ENCODE measurements at regions not wholly inside any gene's neighbourhood (a gene's known extent, or its start where the extent isn't known, plus 50 kb on each side); places are given as distances from the start of the nearest gene placed in this dataset.
"Not testable (repeated sequence)": the region's sequence is repeated elsewhere in the genome, so short reads cannot be mapped to it uniquely, and the experiment has no call there.

DNA sequence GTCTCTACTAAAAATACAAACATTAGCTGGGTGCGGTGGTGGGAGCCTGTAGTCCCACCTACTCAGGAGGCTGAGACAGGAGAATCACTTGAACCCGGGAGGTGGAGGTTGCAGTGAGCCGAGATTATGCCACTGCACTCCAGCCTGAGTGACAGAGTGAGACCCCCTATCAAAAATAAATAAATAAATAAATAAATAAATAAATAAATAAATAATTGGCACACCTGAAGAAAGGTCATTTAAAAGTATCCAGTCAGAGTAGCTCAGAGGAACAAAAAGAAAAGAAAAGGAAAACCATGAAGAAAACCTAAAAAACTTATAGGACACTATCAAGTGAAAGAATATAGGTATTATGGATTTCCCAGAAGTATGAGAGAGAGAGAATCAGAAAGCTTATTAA is 330.1 kb upstream of the AR start:
- not testable (repeated sequence) for DNase-seq (ENCODE audit: low spot score)

DNA sequence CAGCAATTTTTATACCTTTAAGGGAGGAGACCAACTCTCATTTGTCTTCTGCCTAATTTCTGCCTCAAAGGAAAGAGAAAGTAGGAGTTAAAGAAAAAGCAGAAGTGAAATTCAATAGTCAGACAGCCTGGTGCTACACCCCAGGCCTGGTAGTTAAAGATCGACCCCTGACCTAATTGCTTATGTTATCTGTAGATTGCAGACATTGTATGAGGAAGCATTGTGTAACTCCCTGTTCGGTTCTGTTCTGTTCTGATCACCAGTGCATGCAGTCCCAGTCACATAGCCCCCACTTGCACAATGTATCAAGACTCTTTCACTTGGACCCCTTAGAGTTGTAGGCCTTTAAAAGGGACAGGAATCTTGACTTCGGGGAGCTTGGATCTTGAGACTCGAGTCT is 335.9 kb upstream of the AR start:
- DNase-seq (ENCODE audit: low spot score), result no peak

DNA sequence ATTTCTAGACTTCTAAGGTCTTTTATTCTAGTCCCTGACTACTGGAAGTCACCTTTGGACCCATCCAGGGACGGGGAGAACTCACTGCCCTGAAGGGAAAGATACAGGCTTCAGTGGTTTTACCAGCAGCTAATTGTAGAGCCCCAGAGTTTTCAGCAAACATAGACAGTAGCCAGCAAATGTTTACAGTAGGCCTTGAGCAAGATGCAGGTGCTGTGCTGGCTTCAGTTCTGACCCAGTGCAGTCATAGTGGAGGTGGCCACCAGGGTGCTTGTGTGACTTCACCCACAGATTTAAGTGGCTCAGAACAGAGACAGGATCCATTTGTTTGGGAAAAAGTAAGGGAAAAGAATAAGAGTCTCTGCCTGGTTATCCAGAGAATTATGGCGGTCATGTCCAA is 384.4 kb upstream of the AR start:
- no peak for DNase-seq (ENCODE audit: low spot score)

DNA sequence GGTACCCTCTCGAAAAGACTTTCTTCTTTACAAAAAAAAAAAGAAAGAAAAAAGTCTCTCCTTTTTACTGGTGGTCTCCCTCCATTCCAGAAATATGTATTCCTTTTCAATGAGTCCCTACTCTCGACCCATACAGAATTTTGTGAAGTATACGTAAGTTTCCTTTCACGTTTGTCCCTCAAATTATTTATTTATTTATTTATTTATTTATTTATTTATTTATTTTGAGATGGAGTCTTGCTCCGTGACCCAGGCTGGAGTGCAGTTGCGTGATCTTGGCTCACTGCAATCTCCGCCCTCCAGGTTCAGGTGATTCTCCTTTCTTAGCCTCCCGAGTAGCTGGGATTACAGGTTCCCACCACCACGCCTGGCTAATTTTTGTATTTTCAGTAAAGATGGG is 429.2 kb upstream of the AR start:
- DNase-seq (ENCODE audit: low spot score), result no peak

DNA sequence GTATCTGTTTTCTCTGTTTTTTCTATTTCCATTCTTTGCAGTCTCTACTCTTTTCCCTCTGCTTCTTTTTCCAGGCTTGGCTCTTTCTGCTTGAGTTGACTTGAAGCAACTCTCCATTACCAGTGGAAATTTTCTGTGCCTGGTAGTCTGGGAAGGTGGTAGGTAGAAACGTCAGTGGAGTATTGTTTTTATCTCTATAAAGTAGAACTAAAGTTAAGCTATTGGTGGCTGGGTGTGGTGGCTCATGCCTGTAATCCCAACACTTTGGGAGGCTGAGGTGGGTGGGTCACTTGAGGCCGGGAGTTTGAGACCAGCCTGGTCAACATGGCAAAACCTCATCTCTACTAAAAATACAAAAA is 438.1 kb upstream of the AR start:
- no peak for DNase-seq (ENCODE audit: low spot score)

DNA sequence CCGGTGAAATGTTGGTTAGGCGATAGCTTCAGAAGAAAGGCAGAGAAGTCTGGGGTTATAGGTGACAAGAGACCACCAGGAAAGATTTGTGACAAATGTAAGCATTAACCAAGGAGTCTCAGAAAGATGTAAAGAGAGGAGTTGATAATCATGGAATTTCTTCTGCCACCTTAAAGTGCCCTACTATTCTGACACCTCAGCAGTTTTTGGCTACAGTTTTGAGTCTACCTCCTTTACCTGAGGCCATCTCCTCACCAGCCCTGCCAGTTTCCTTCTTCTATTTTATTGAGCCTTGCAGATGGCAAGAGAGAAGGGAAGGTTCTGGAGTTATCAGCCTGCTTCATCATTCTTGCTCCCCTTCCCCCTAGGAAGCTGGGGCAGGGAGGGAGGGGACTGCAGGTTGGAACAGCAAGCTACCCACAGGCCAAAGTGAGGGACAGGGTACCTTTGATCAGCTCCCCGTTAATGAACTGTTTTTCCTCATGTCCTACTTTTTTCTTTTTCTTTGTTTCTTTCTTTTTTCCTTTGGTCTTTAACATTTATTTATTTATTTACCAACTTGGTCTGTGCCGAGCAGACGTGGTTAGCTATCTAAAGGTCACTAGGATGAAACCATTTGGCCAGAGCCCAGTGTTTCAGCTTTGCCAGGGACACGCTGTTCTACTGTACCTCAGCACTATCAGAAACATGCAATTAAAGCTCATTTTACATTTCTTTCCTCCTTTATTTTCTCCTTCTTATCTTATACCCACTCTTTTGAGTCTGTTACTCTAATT is 438.7 kb upstream of the AR start:
- DNase-seq (ENCODE audit: low spot score), result no peak

DNA sequence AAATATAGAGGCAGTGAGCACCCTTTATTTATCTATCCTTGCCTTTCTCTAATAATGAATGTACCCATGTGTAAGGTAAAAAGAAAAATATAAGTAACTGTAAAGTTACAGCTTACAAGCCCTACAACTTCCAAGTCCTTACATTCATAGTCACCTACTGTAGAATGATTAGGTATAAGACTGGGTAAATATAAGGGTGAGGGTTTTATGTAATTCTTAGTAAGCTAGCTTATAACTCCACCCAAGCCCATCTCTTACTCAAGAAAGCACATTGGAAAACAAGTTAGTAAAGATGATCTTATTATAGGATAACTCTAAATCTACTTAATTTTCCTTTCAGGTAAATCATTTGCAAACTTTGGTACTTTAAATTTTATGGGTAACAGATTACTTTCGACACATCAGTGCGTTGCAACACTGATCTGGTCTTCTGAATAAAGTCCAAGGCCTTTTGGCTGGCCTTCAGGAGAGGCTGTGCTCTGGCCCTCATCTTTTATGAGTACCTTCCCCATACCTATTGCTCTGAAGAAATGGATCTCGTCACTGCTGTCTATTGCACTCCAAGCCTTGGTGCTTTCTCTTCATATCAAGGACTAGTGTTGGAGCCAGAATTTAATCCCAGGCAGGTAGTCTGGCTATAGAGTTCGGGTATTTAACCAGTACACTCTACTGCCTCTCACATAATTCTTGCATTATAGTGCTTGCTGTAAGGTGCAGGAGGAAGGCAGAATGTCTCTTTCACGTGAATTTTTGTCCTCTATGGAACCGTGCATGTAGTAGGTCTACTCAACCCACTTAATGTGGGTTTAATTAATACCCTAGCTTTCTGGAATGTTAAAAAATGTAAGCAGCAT is 443.6 kb upstream of the AR start:
- DNase-seq (ENCODE audit: low spot score), result no peak

DNA sequence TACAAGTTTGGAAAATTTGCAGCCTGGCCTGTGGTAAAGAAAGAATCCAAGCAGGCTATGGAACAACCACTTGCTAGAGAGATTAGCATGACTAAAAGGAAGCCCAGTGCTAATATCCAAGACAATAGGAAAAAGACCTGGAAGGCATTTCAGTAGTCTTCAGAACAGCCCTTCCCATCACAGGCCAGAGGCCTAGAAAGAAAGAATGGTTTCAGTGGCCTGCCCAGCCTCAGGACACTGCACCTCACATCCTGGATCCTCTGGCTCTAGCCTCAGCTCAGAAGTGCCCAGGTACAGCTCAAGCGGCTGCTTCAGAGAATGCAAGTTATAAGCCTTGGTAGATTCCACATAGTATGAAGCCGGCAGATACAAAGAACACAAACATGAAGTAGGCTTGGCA is 449.8 kb upstream of the AR start:
- DNase-seq (ENCODE audit: low spot score), result no peak

DNA sequence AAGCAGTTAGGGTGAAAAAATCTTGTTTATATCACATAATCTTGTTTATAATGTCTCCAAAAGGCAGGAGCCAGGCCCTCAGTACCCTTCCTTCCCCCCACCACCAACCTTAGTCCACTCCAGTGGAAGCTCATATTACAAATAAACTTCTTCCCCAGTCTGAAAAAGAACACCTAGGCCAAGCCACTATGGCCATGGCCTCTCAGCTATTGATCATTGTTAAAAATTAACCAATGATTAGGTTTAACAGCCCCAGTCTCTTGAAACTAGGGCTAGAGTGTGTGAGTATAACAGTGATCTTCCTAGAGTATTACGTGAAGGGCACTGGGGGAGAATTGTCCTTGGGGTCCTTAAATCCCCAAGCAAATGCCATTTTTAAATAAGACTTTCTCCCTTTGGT is 411.9 kb upstream of the EDA2R start:
- DNase-seq (ENCODE audit: low spot score), result no peak

DNA sequence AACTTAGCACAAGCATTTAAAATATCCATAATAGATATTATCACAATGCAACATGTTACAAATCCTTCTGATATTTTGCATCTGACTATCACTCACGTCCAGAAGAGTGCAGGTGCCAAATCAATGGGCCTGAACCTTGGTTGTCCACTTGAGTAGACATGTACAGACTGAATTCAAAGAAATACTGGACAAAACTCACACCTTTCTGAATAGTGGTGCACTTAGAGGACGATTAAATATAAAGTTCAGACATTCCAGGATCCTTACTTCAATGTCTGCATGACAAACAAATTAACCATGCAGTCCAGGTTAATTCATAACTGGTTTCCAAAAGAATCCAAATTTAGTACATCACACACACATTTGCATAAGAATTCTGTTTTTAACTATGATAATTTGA is 406.0 kb upstream of the EDA2R start:
- no peak for DNase-seq (ENCODE audit: low spot score)

DNA sequence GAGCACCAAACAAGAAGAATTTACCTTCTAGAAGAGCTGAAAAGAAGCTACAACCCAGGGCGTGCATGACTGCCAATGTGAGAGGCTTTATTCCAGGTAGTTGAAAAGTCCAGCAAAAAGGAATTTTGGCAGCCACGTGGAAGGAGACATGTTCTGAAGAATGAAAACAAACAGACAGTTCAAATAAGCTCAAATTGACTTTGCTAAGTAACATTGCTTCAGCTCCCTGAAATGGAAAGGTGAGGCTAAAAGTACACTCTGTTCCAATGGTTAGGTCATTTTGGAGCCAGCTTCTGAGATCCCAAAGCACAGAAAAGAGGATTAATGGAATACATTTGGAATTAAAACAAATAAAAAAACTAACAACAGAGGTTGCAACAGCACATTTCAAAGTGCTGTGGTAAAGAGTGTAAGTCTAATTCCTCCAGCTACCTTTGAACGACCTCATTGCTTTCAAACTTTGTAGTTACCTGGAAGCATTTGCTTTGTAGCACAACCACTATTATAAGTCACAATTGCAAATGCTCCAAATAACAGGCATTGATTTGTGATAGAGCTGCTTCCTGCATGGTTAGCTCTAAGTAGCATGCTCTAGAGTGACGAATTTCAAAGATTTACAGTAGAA is 405.3 kb upstream of the EDA2R start:
- DNase-seq (ENCODE audit: low spot score), result no peak

DNA sequence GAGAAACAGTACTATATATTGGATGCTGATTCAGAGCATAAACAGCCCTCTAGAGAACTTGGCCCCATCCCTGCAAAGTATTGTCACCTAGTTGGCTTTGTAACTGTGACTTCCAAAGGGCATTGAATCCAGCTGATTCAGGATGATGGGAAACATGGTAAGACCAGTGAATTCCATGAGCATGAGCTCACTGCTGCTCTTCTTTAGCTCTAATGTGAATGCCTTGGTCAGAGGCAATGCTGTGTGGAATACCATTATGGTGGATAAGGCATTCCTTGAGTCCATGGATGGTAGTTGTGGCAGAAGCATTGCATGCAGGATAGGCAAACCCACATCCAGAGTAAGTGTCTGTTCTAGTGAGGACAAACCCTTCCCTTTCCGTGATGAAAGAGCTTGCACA is 365.6 kb upstream of the EDA2R start:
- no peak for DNase-seq (ENCODE audit: low spot score)

DNA sequence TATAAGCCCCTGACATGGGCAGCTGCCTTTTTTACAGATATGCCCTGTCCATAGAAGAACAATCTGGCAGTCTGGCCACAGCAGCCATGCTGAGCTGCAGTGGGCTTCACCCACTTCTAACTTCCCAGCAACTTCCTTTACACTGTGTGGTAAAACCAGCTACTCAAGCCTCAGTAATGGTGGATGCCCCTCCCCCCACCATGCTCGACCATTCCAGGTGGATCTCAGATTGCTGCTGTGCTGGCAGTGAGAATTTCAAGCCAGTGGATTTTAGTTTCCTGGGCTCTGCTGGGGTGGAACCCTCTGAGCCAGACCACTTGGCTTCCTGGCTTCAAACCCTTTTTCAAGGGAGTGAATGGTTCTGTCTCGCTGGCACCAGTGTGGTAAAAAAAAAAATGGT is 355.9 kb upstream of the EDA2R start:
- no peak for DNase-seq (ENCODE audit: low spot score)

DNA sequence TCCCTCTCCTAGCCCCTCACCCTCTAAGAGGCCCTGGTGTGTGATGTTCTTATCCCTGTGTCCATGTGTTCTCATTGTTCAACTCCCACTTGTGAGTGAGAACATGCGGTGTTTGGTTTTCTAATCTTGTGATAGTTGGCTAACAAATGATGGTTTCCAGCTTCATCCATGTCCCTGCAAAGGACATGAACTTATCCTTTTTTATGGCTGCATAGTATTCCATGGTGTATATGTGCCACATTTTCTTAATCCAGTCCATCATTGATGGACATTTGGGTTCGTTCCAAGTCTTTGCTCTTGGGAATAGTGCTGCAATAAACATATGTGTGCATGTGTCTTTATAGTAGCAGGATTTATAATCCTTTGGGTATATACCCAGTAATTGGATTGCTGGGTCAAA is 353.2 kb upstream of the EDA2R start:
- not testable (repeated sequence) for DNase-seq (ENCODE audit: low spot score)

DNA sequence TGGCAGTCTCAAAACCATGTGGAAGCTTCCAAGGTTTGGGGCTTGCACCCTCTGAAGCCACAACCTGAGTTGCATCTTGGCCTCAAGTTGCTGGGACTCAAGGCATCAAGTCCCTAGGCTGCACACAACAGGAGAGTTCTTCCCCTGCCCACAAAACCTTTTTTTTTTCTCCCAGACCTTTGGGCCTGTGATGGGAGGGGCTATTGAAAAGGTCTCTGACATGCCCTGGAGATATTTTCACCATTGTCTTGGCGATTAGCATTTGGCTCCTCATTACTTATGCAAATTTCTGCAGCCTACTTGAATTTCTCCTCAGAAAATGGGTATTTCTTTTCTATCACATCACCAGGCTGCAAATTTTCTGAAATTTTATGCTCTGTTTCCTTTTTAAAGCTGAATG is 349.5 kb upstream of the EDA2R start:
- DNase-seq (ENCODE audit: low spot score), result no peak

DNA sequence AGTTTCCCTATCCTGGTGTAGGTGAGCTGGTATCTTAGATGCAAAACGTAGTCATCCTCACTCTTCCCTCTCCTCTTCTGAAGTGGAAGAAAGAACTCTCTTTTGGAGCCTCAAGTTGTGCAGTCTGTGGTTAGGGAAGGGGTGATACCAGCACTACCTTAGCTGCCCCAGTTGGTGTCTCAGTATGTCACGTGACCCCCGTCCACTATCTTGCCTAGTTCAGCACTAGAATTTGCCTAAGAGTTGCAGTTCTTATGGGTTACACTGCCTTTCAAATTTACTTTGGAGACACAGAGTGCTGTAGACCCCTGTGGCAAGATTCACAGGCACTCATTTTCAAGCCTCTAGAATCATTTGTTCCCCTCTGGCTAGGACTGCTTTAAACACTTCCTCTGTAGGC is 322.8 kb upstream of the EDA2R start:
- no peak for DNase-seq (ENCODE audit: low spot score)

DNA sequence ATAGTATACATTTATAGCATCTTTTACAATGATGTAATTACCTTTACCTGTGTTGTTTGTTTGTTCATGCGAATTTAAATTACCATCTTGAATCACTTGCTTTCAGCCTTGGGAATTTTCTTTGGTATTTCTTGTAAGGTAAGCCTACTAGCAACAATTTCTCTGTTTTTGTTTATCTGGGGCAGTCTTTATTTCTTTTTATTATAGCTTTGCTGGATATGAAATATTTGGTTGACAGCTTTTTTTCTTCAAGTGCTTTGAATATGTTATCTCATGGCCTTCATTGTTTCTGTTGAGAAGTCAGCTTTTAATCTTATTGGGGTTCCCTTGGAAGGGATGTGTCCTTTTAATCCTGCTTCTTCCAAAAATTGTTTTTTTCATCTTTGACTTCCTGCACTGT is 292.8 kb upstream of the EDA2R start:
- DNase-seq (ENCODE audit: low spot score), result no peak

DNA sequence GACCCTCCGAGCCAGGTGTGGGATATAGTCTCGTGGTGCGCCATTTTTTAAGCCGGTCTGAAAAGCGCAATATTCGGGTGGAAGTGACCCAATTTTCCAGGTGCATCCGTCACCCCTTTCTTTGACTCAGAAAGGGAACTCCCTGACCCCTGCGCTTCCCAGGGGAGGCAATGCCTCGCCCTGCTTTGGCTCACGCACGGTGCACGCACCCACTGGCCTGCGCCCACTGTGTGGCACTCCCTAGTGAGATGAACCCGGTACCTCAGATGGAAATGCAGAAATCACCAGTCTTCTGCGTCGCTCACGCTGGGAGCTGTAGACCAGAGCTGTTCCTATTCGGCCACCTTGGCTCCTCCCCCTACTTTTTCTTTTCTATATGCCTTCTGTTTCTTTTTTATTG is 291.6 kb upstream of the EDA2R start:
- DNase-seq (ENCODE audit: low spot score), result not testable (repeated sequence)

DNA sequence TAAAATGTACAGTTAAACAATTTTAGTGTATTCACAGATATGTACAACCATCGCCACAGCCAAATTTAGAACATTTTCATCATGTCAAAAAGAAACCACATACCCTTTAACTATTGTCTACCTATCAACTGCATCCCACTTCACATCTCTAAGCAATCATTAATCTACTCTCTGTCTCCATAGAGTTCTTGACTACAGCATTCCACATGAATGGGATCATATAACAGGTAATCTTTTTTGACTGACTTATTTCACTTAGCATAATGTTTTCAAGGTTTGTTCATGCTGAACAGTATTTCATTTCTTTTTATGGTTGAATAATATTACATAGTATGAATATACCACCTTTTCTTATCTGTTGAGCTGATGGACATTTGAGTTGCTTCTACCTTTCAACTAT is 281.4 kb upstream of the EDA2R start:
- no peak for DNase-seq (ENCODE audit: low spot score)

DNA sequence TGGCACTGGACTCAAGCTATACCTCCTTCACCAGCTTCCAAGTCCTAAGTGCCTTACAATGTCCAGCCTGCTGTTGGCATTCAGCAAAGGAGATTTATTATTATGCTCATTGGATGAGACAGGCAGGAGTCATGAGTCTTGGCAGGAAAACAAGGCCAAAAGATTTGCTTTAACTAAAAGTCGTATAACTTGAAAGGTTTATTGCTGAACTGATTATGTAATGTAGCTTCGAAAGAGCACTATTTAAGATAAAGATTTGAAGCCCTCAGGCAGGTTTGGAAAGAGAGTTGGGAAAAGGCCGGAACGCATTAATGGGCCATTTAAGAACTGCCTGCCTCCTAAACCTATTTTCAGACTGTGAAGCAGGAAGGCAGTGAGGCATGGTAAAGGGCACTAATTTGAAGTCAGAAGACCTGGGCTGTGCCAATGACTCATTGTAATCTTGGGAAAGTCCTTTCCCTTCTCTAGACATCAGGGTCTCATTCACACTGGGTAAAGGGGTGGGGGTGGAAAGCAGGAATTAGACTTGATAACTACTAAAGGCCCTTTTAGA is 280.5 kb upstream of the EDA2R start:
- no peak for DNase-seq (ENCODE audit: low spot score)

DNA sequence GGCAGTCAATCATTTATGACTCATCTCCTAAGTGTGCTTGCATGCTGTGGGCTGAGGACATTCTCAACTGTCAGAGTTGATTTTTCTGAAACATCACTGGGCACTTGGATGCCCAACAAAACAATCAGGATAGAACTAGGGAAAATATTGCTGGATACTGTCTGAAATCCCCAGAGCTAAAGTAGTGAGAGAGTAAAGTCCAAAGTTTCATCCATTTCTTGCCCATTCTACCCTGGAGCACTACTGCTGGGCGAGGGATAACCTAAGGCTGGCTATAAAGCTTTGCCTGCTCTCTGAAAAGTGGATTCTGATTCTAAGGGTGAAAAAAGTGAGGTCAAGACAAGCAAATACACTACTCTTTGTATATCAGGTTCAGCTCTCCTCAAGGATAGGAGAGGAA is 279.6 kb upstream of the EDA2R start:
- DNase-seq (ENCODE audit: low spot score), result no peak

DNA sequence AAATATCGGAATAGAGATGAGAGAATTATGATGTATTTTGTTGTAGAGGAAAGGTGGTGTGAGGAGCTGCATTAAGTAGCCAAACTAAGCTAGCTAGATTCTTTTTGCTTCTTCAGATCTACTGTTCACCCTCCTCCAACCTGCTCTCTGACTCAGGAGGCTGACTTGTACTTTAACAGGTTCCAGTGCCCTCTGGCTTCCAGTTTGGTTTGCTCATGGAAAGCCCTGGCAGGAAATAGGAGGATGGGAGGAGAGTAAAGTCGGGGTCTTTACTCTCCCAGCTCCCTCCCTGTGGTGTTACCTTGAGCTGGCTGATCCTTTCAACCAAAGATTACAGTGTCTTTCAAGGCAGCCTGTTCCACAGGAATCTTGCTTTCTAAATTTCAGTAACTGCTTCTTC is 277.0 kb upstream of the EDA2R start:
- DNase-seq (ENCODE audit: low spot score), result no peak

DNA sequence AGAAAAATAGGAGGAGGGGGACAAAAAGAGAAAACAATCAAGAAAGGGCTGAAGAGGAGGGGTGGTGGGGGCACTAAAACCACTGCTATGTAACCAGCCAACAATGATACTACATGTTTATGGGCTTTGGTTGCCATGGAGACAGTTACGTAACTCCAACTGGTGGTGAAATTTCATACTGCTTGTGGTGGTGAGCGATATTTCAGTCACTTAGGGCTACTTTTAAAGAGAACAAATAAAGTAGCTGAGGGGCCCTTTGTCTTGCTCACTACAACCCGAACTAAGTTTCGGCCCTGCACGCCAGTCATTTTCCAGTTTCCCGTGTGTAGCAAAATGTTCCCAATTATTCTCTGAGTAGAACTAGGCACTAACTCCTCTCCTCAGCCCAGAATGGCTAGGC is 275.2 kb upstream of the EDA2R start:
- no peak for DNase-seq (ENCODE audit: low spot score)

All from AG08395 (cell line).